HG03575 (cell line): ENCODE measurements at regions not wholly inside any gene's neighbourhood (a gene's known extent, or its start where the extent isn't known, plus 50 kb on each side); places are given as distances from the start of the nearest gene placed in this dataset.
"Not testable (repeated sequence)": the region's sequence is repeated elsewhere in the genome, so short reads cannot be mapped to it uniquely, and the experiment has no call there.

Experiments used
- ATAC-seq: cut with Tn5 transposase; IDR thresholded peaks from one replicate; pipeline ENCODE4 v1.9.1; 2021; ENCODE audit not compliant: unreplicated experiment, insufficient number of reproducible peaks, low FRiP score; ENCODE audit errors: extremely low read depth

- no peak for ATAC-seq
These were observed 228.5 kb downstream of the DLL1 start for GRCh38 chr6:170062209-170062914.

- ATAC-seq, result no peak
These were observed 231.9 kb downstream of the DLL1 start for GRCh38 chr6:170058878-170059485.

GRCh38 chr6:170057961-170058877 lies 232.7 kb downstream of the DLL1 start:
- no peak for ATAC-seq

GRCh38 chr6:170057034-170057734 lies 233.7 kb downstream of the DLL1 start:
- ATAC-seq, result no peak

- ATAC-seq, result no peak
These were observed 234.6 kb downstream of the DLL1 start for GRCh38 chr6:170056278-170056711.

GRCh38 chr6:170055797-170056196 lies 235.1 kb downstream of the DLL1 start:
- not testable (repeated sequence) for ATAC-seq

GRCh38 chr6:170053966-170054661 lies 236.8 kb downstream of the DLL1 start:
- ATAC-seq, result no peak

- no peak for ATAC-seq
These were observed 237.7 kb downstream of the DLL1 start for GRCh38 chr6:170052991-170053821.

GRCh38 chr6:170051229-170052172 lies 239.4 kb downstream of the DLL1 start:
- ATAC-seq, result no peak

- no peak for ATAC-seq
These were observed 240.3 kb downstream of the DLL1 start for GRCh38 chr6:170050591-170051041.

- no peak for ATAC-seq
These were observed 241.0 kb downstream of the DLL1 start for GRCh38 chr6:170049641-170050561.

- no peak for ATAC-seq
These were observed 242.1 kb downstream of the DLL1 start for GRCh38 chr6:170048615-170049256.

GRCh38 chr6:170047823-170048222 lies 243.1 kb downstream of the DLL1 start:
- ATAC-seq, result no peak

GRCh38 chr6:170046791-170047626 lies 243.9 kb downstream of the DLL1 start:
- no peak for ATAC-seq
